C4-2B (cell line): ENCODE measurements at regions not wholly inside any gene's neighbourhood (a gene's known extent, or its start where the extent isn't known, plus 50 kb on each side); places are given as distances from the start of the nearest gene placed in this dataset.

Experiments used
- CTCF ChIP-seq: fragments of 450-650 bp; conservative IDR thresholded peaks from 2 replicates; pipeline ENCODE4 v1.5.1; 2017; ENCODE audit warnings: mild to moderate bottlenecking
- ZFX ChIP-seq: fragments of 450-650 bp; IDR thresholded peaks from 2 replicates; pipeline ENCODE4 v1.6.1; 2017

- TF ChIP-seq CTCF, result no peak
- TF ChIP-seq ZFX, result no peak
Observed at GRCh38 chr6:106733386-106733785, 104.0 kb downstream of the QRSL1 start.
